Liver (tissue), 8 donors: ENCODE measurements at regions not wholly inside any gene's neighbourhood (a gene's known extent, or its start where the extent isn't known, plus 50 kb on each side); places are given as distances from the start of the nearest gene placed in this dataset.

ENCODE experiments used
- DNase-seq: peaks from one replicate; pipeline ENCODE4 v3.0.0-alpha.2; 2017; ENCODE audit warnings: low spot score
- H3K27ac ChIP-seq, 2 donors: one replicate each; pipeline ENCODE4 v1.7.0; 2013; ENCODE audit warnings: inconsistent platforms in 2 of 2, low read length in 2 of 2, control low read depth in 1 of 2, low read depth in 1 of 2, mild to moderate bottlenecking in 1 of 2
- H3K27me3 ChIP-seq, 4 donors: one replicate each; pipeline versions ENCODE4 v1.6.1 to v1.7.0; 2013; ENCODE audit warnings: low read length in 3 of 4, inconsistent platforms in 1 of 4, mild to moderate bottlenecking in 1 of 4, moderate library complexity in 1 of 4; ENCODE audit not compliant: control insufficient read depth in 4 of 4, insufficient read depth in 4 of 4
- H3K36me3 ChIP-seq, 4 donors: one replicate each; pipeline versions ENCODE4 v1.6.1 to v1.7.0; 2013; ENCODE audit warnings: low read length in 3 of 4, mild to moderate bottlenecking in 3 of 4, low read depth in 1 of 4, moderate library complexity in 1 of 4; ENCODE audit not compliant: control insufficient read depth in 4 of 4, insufficient read depth in 3 of 4
- H3K4me1 ChIP-seq, 4 donors: one replicate each; pipeline versions ENCODE4 v1.6.1 to v1.7.0; 2013; ENCODE audit warnings: low read length in 3 of 4, mild to moderate bottlenecking in 3 of 4, moderate library complexity in 1 of 4; ENCODE audit not compliant: control insufficient read depth in 4 of 4, insufficient read depth in 4 of 4
- H3K4me3 ChIP-seq, 3 donors: one replicate each; pipeline versions ENCODE4 v1.6.1 to v1.7.0; 2013; ENCODE audit warnings: low read length in 3 of 3, control low read depth in 1 of 3, low read depth in 1 of 3, mild to moderate bottlenecking in 1 of 3
- H3K9ac ChIP-seq, 2 donors: one replicate each; pipeline ENCODE4 v1.7.0; 2013; ENCODE audit warnings: low read length in 2 of 2, mild to moderate bottlenecking in 2 of 2, moderate library complexity in 2 of 2, control low read depth in 1 of 2, low read depth in 1 of 2
- H3K9me3 ChIP-seq, 4 donors: one replicate each; pipeline versions ENCODE4 v1.6.1 to v1.7.0; 2013; ENCODE audit warnings: low read length in 3 of 4; ENCODE audit not compliant: control insufficient read depth in 4 of 4
- EGR1 ChIP-seq, 2 donors: IDR thresholded peaks; 2 replicates each; pipeline ENCODE4 v1.6.1; 2016 to 2018; ENCODE audit warnings: antibody characterized with exemption in 2 of 2, low read depth in 2 of 2
- FOXA1 ChIP-seq: IDR thresholded peaks from 2 replicates; pipeline ENCODE4 v1.6.1; 2016; ENCODE audit warnings: antibody characterized with exemption
- FOXA2 ChIP-seq: IDR thresholded peaks from 2 replicates; pipeline ENCODE4 v1.6.1; 2016; ENCODE audit warnings: antibody characterized with exemption
- GABPA ChIP-seq, 2 donors: IDR thresholded peaks in 1 of 2; conservative IDR thresholded peaks in 1 of 2; 2 replicates each; pipeline ENCODE4 v1.6.1; 2016; ENCODE audit warnings: antibody characterized with exemption in 2 of 2, mild to moderate bottlenecking in 1 of 2, moderate library complexity in 1 of 2
- HNF4A ChIP-seq, 2 donors: conservative IDR thresholded peaks; 2 replicates each; pipeline ENCODE4 v1.6.1; 2016; ENCODE audit warnings: antibody characterized with exemption in 2 of 2, mild to moderate bottlenecking in 2 of 2
- HNF4G ChIP-seq: IDR thresholded peaks from 2 replicates; pipeline ENCODE4 v1.6.1; 2016; ENCODE audit warnings: antibody characterized with exemption
- JUND ChIP-seq, 2 donors: IDR thresholded peaks; 2 replicates each; pipeline ENCODE4 v1.6.1; 2016; ENCODE audit warnings: antibody characterized with exemption in 2 of 2
- NR2F2 ChIP-seq: IDR thresholded peaks from 2 replicates; pipeline ENCODE4 v1.6.1; 2016; ENCODE audit warnings: antibody characterized with exemption
- RAD21 ChIP-seq, 2 donors: IDR thresholded peaks; 2 replicates each; pipeline ENCODE4 v1.6.1; 2016; ENCODE audit warnings: antibody characterized with exemption in 2 of 2, mild to moderate bottlenecking in 2 of 2
- RXRA ChIP-seq, 2 donors: IDR thresholded peaks; 2 replicates each; pipeline ENCODE4 v1.6.1; 2017 to 2018; ENCODE audit warnings: antibody characterized with exemption in 2 of 2, mild to moderate bottlenecking in 1 of 2
- SP1 ChIP-seq: IDR thresholded peaks from 2 replicates; pipeline ENCODE4 v1.6.1; 2018; ENCODE audit warnings: antibody characterized with exemption, mild to moderate bottlenecking
- TAF1 ChIP-seq: conservative IDR thresholded peaks from 2 replicates; pipeline ENCODE4 v1.6.1; 2016; ENCODE audit warnings: antibody characterized with exemption, mild to moderate bottlenecking
- YY1 ChIP-seq: IDR thresholded peaks from 2 replicates; pipeline ENCODE4 v1.6.1; 2016; ENCODE audit warnings: antibody characterized with exemption, mild to moderate bottlenecking
- WGBS: extraction: QIAGEN DNeasy Blood & Tissue Kit; methylation state at CpG from one replicate; pipeline ENCODE4 v1.1.7; 2013; 5-methylcytosine and 5-hydroxymethylcytosine counted together
- TF ChIP-seq, protein P1 (sequence below): IDR thresholded peaks from 2 replicates; pipeline ENCODE4 v1.6.1; 2016; ENCODE audit warnings: antibody characterized with exemption, mild to moderate bottlenecking
- TF ChIP-seq, protein P2 (sequence below): fragments of 150-350 bp; IDR thresholded peaks from 2 replicates; pipeline ENCODE4 v1.5.1; 2017; ENCODE audit warnings: improper control_type of control experiment, low read depth, low read length; ENCODE audit not compliant: missing input control
- TF ChIP-seq, protein P3 (sequence below): IDR thresholded peaks from 2 replicates; pipeline ENCODE4 v1.6.1; 2016; ENCODE audit warnings: antibody characterized with exemption
- TF ChIP-seq, protein P4 (sequence below): IDR thresholded peaks from 2 replicates; pipeline ENCODE4 v1.6.1; 2016; ENCODE audit warnings: antibody characterized with exemption
- TF ChIP-seq, protein P5 (sequence below): IDR thresholded peaks from 2 replicates; pipeline ENCODE4 v1.6.1; 2016; ENCODE audit warnings: antibody characterized with exemption
- donor health status: healthy.
- donor health status: healthy.
- donor health status: healthy.
- donor health status: healthy.
- donor health status: healthy.

DNA sequence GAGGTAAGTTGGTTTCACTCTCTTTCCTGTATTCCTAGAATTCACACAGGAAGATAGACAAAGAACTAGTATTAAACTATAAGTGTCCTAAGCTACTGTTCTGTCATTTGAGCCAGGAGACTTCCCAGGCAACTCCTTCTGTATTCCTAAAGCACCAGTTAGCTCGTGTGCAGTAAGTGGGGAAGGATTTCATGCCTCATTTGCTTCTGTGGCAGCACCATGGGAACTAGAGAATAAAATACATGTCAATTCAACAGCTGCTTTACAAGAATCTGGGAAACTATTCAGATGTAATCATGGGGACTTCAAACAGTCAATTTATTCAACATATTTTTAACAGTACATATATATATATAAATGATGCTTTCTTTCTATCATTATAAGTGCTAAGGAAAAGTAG, 762.3 kb downstream of the PRELID2 start:
- Histone ChIP-seq H3K4me1 (no peaks in the 10 kb centered on the region), H3K36me3 (no peaks in the 10 kb centered on the region), H3K27ac (no peak overlapping the region), H3K27me3 (no peaks in the 10 kb centered on the region), H3K4me3 (no peak overlapping the region), H3K9me3 (no peaks in the 10 kb centered on the region), H3K9ac (no peak overlapping the region)
- TF ChIP-seq, protein P1, sequence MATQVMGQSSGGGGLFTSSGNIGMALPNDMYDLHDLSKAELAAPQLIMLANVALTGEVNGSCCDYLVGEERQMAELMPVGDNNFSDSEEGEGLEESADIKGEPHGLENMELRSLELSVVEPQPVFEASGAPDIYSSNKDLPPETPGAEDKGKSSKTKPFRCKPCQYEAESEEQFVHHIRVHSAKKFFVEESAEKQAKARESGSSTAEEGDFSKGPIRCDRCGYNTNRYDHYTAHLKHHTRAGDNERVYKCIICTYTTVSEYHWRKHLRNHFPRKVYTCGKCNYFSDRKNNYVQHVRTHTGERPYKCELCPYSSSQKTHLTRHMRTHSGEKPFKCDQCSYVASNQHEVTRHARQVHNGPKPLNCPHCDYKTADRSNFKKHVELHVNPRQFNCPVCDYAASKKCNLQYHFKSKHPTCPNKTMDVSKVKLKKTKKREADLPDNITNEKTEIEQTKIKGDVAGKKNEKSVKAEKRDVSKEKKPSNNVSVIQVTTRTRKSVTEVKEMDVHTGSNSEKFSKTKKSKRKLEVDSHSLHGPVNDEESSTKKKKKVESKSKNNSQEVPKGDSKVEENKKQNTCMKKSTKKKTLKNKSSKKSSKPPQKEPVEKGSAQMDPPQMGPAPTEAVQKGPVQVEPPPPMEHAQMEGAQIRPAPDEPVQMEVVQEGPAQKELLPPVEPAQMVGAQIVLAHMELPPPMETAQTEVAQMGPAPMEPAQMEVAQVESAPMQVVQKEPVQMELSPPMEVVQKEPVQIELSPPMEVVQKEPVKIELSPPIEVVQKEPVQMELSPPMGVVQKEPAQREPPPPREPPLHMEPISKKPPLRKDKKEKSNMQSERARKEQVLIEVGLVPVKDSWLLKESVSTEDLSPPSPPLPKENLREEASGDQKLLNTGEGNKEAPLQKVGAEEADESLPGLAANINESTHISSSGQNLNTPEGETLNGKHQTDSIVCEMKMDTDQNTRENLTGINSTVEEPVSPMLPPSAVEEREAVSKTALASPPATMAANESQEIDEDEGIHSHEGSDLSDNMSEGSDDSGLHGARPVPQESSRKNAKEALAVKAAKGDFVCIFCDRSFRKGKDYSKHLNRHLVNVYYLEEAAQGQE: no peak
- TF ChIP-seq, protein P2, sequence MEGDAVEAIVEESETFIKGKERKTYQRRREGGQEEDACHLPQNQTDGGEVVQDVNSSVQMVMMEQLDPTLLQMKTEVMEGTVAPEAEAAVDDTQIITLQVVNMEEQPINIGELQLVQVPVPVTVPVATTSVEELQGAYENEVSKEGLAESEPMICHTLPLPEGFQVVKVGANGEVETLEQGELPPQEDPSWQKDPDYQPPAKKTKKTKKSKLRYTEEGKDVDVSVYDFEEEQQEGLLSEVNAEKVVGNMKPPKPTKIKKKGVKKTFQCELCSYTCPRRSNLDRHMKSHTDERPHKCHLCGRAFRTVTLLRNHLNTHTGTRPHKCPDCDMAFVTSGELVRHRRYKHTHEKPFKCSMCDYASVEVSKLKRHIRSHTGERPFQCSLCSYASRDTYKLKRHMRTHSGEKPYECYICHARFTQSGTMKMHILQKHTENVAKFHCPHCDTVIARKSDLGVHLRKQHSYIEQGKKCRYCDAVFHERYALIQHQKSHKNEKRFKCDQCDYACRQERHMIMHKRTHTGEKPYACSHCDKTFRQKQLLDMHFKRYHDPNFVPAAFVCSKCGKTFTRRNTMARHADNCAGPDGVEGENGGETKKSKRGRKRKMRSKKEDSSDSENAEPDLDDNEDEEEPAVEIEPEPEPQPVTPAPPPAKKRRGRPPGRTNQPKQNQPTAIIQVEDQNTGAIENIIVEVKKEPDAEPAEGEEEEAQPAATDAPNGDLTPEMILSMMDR: no peak
- no peak for TF ChIP-seq HNF4G
- TF ChIP-seq TAF1: no peak
- no peak for TF ChIP-seq FOXA2
- no peak for TF ChIP-seq SP1
- no peak for TF ChIP-seq JUND (IDR thresholded peaks at IDR 0.05)
- TF ChIP-seq, protein P3, sequence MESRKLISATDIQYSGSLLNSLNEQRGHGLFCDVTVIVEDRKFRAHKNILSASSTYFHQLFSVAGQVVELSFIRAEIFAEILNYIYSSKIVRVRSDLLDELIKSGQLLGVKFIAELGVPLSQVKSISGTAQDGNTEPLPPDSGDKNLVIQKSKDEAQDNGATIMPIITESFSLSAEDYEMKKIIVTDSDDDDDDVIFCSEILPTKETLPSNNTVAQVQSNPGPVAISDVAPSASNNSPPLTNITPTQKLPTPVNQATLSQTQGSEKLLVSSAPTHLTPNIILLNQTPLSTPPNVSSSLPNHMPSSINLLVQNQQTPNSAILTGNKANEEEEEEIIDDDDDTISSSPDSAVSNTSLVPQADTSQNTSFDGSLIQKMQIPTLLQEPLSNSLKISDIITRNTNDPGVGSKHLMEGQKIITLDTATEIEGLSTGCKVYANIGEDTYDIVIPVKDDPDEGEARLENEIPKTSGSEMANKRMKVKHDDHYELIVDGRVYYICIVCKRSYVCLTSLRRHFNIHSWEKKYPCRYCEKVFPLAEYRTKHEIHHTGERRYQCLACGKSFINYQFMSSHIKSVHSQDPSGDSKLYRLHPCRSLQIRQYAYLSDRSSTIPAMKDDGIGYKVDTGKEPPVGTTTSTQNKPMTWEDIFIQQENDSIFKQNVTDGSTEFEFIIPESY: no peak
- no peak for TF ChIP-seq HNF4A (conservative IDR thresholded peaks at IDR 0.05)
- TF ChIP-seq RXRA (IDR thresholded peaks at IDR 0.05): no peak
- TF ChIP-seq YY1: no peak
- TF ChIP-seq FOXA1: no peak
- TF ChIP-seq, protein P4, sequence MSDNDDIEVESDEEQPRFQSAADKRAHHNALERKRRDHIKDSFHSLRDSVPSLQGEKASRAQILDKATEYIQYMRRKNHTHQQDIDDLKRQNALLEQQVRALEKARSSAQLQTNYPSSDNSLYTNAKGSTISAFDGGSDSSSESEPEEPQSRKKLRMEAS: no peak
- TF ChIP-seq GABPA (IDR thresholded peaks at IDR 0.05 in 1 of 2, conservative IDR thresholded peaks at IDR 0.05 in 1 of 2): no peak
- no peak for TF ChIP-seq NR2F2
- TF ChIP-seq RAD21 (IDR thresholded peaks at IDR 0.05): no peak
- TF ChIP-seq, protein P5, sequence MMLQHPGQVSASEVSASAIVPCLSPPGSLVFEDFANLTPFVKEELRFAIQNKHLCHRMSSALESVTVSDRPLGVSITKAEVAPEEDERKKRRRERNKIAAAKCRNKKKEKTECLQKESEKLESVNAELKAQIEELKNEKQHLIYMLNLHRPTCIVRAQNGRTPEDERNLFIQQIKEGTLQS: no peak
- no peak for TF ChIP-seq EGR1 (IDR thresholded peaks at IDR 0.05; ENCODE audit: low read depth in 2 of 2)
- WGBS: 36% methylated on average over 1 of the region's 1 CpG
- no peak for DNase-seq
